NB4 (cell line): ENCODE measurements at regions not wholly inside any gene's neighbourhood (a gene's known extent, or its start where the extent isn't known, plus 50 kb on each side); places are given as distances from the start of the nearest gene placed in this dataset.

Experiments used
- DNase-seq: peaks from one replicate; pipeline ENCODE4 v3.0.0; 2010; ENCODE audit warnings: low read depth
- H3K4me3 ChIP-seq: one replicate; pipeline ENCODE4 v1.5.1; 2011; ENCODE audit warnings: mild to moderate bottlenecking, low read depth, low read length, moderate library complexity
- MYC ChIP-seq: IDR thresholded peaks from 2 replicates; pipeline ENCODE4 v1.6.1; 2011; ENCODE audit warnings: low read depth, low read length
- POLR2A ChIP-seq: IDR thresholded peaks from 2 replicates; pipeline ENCODE4 v1.6.1; 2011; ENCODE audit warnings: mild to moderate bottlenecking; ENCODE audit not compliant: insufficient read length; ENCODE audit errors: extremely low read depth
- TF ChIP-seq, protein P1 (sequence below): IDR thresholded peaks from 2 replicates; pipeline ENCODE4 v1.6.1; 2011; ENCODE audit warnings: low read depth, low read length
- TF ChIP-seq, protein P2 (sequence below): IDR thresholded peaks from one replicate; pipeline ENCODE4 v1.5.1; 2012; ENCODE audit warnings: low read depth, low read length

DNA sequence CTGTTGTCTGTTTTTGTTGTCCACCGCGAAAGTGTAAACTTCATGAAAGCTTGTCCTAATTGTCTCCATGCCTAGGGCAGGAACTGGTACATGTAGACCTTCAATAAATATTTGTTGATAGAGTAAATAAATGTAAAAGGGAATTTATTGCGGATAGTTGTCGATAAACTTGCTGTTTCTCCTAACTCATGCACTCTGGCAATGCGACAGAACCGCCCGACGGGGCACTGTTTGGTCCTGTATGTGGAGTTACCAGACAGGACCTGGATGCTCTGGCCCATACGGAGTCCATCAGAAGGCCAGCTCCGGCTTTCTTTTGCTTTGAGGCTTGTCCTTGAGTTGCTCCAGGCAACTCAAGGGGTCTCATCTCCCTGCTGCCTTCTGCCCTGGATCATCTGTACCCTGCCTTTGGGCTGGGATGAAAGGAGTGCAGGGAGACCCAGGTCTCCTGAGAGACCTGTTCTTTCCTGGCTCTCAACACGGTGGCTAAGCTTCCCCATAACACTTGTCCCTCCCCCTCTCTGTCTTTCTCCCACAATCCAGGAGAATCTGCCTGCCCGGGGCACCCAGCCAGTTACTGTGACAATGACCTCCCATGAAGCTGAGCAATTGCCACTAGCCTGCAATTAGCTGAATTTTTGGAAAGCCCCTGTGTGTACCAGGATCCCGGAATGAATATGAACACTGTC lies 149.5 kb upstream of the PTCH1 start:
- TF ChIP-seq, protein P1, sequence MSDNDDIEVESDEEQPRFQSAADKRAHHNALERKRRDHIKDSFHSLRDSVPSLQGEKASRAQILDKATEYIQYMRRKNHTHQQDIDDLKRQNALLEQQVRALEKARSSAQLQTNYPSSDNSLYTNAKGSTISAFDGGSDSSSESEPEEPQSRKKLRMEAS = no peak
- TF ChIP-seq MYC (no peak), POLR2A (no peak)
- TF ChIP-seq, protein P2, sequence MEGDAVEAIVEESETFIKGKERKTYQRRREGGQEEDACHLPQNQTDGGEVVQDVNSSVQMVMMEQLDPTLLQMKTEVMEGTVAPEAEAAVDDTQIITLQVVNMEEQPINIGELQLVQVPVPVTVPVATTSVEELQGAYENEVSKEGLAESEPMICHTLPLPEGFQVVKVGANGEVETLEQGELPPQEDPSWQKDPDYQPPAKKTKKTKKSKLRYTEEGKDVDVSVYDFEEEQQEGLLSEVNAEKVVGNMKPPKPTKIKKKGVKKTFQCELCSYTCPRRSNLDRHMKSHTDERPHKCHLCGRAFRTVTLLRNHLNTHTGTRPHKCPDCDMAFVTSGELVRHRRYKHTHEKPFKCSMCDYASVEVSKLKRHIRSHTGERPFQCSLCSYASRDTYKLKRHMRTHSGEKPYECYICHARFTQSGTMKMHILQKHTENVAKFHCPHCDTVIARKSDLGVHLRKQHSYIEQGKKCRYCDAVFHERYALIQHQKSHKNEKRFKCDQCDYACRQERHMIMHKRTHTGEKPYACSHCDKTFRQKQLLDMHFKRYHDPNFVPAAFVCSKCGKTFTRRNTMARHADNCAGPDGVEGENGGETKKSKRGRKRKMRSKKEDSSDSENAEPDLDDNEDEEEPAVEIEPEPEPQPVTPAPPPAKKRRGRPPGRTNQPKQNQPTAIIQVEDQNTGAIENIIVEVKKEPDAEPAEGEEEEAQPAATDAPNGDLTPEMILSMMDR = no peak
- no peak overlapping the region for H3K4me3 ChIP-seq
- DNase-seq = no peak

DNA sequence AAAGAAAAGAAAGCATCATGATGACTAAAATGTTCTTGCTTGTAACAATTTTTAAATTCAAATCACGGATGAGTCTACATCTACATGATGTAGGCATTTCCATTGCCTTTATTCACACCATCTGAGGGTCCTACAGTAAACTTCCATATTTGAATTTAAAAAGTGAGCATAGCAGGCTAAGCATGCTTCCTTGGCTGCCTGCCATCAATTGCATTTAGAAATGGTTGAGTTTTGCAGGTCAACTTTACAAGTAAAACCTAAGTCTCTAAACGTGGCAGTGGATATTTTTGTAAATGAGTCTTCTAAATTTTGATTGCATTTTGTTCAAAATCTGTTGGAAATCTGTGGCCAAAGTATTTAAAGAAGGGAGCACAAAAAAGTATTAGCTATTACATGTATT lies 136.5 kb upstream of the PTCH1 start:
- no peak for DNase-seq
- no peak overlapping the region for H3K4me3 ChIP-seq
- TF ChIP-seq POLR2A = no peak
- TF ChIP-seq, protein P2 = no peak
- TF ChIP-seq MYC = no peak

DNA sequence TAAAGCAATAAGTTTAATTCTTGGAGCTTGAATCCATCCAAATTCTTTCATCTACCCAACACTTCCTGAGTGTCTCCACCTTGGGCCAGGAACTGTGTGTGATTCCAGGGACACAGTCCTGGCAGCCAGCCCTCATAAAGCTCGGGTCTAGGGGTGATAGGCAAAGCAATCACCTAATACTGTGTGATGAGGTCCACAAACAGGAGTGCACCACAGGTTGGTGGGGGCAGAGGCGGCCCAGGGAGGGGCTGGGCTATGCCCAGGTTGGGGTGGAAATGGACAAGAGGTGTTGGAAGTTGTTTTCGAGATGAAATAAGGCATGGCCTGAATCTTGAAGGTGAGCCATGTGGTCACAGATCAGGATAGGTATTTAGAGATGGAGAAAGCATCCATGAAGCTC lies 133.9 kb upstream of the PTCH1 start:
- H3K4me3 ChIP-seq = no peak overlapping the region
- TF ChIP-seq, protein P1 = no peak
- TF ChIP-seq POLR2A (no peak), MYC (no peak)
- TF ChIP-seq, protein P2 = no peak
- DNase-seq = no peak

DNA sequence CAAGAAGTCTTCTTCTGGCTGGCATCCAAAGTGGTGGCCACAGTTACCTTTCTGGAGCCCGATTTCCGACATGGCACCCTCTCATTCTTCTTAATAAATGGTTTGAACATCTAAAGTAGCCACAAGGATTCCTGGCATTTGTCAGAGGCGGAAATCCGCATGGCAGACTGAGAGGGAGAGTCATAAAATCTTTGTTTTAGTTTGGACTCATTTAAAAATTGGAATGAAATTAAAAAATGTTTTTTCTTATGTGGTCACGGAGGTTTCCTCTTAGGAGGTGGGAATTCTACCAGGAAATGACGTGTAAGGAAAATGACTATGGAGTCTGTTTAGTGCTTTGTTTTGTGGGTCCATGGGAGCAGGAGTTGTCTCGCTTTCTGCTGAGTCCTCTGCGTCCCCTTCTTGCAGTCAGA lies 133.0 kb upstream of the PTCH1 start:
- no peak overlapping the region for H3K4me3 ChIP-seq
- TF ChIP-seq, protein P2 = no peak
- DNase-seq = no peak

DNA sequence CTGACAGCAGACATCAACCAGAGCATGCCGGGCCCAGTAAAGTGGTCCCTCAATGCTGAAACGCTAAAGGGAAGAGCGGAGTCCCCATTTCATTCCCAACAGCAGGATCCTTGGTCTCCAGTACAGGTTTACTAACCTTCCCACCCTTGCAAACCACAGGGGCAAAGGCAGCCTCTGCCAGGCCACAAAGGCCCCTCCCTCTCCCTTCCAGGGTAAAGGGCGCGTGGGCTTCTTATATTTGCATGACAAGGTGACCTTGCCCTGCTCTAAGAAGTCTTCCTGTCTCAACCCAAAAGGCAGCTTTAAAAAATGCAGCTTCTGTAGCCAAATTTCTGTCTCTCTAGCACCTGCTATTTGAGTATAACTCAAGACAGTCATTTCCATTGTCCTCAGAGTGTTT lies 131.5 kb upstream of the PTCH1 start:
- no peak for DNase-seq
- TF ChIP-seq, protein P1 = no peak
- TF ChIP-seq, protein P2 = no peak
- TF ChIP-seq POLR2A (no peak), MYC (no peak)

DNA sequence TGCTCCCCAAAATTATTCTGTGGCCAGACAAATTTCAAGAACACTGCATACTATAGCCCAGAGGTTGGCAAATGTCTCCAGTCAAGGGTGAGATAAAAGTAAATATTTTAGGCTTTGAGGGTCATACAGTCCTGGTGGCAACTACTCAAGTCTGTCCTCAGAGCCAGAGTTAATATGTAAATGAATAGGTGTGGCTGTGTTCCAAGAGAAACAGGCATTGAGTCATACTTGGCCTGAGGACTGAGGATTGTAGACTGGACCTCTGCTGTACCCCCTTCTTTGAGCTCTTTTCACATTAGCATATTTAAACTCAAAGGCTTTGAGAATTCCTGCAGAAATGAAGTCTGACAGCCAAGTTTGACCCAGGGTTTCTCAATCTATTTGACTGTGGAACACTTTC lies 129.2 kb upstream of the PTCH1 start:
- TF ChIP-seq, protein P1 = no peak
- no peak for TF ChIP-seq POLR2A
- H3K4me3 ChIP-seq = no peak overlapping the region
- no peak for DNase-seq

More for the DNA sequence above, 131.5 kb upstream of the PTCH1 start:
- H3K4me3 ChIP-seq = no peak overlapping the region
